Nephron progenitor cell (in vitro differentiated cells): ENCODE measurements at regions not wholly inside any gene's neighbourhood (a gene's known extent, or its start where the extent isn't known, plus 50 kb on each side); places are given as distances from the start of the nearest gene placed in this dataset.

Experiments
- DNase-seq: peaks from one replicate; pipeline ENCODE4 v3.0.0; 2021
- H3K27ac Mint-ChIP-seq: 2 replicates; pipeline ENCODE4 v1.8.0; 2021; ENCODE audit warnings: mild to moderate bottlenecking, moderate library complexity, mixed read lengths
- H3K27me3 Mint-ChIP-seq: 2 replicates; pipeline ENCODE4 v1.8.0; 2021; ENCODE audit warnings: mild to moderate bottlenecking, low read depth, mixed read lengths; ENCODE audit not compliant: poor library complexity
- H3K36me3 Mint-ChIP-seq: 2 replicates; pipeline ENCODE4 v1.8.0; 2021; ENCODE audit warnings: low read depth, mixed read lengths
- H3K4me1 Mint-ChIP-seq: 2 replicates; pipeline ENCODE4 v1.8.0; 2021; ENCODE audit warnings: mixed read lengths
- H3K4me3 Mint-ChIP-seq: 2 replicates; pipeline ENCODE4 v1.8.0; 2021; ENCODE audit warnings: mild to moderate bottlenecking, moderate library complexity, mixed read lengths
- H3K9me3 Mint-ChIP-seq: 2 replicates; pipeline ENCODE4 v1.8.0; 2021; ENCODE audit warnings: mild to moderate bottlenecking, moderate library complexity, mixed read lengths
- CTCF ChIP-seq: fragments of 200-600 bp; sonication (generic); IDR thresholded peaks from 2 replicates; pipeline ENCODE4 v1.5.0; 2021; ENCODE audit warnings: antibody characterized with exemption

- no peak for DNase-seq
- H3K4me3 Mint-ChIP-seq, result no peak overlapping the region
- H3K27me3 Mint-ChIP-seq, result peaks cover 17% of the 10 kb centered on the region
- H3K4me1 Mint-ChIP-seq, result peaks cover 9% of the 10 kb centered on the region
- H3K9me3 Mint-ChIP-seq, result no peaks in the 10 kb centered on the region
- no peaks in the 10 kb centered on the region for H3K36me3 Mint-ChIP-seq
- H3K27ac Mint-ChIP-seq, result no peak overlapping the region
- TF ChIP-seq CTCF, result no peak
Observed at GRCh38 chr17:69719474-69720048, 305.1 kb downstream of the MAP2K6 start.

GRCh38 chr17:69722518-69722917, 308.0 kb downstream of the MAP2K6 start:
- peaks cover 5% of the 10 kb centered on the region for H3K4me1 Mint-ChIP-seq
- no peak overlapping the region for H3K4me3 Mint-ChIP-seq
- H3K9me3 Mint-ChIP-seq, result no peaks in the 10 kb centered on the region
- no peaks in the 10 kb centered on the region for H3K36me3 Mint-ChIP-seq
- H3K27ac Mint-ChIP-seq, result no peak overlapping the region
- peaks cover 15% of the 10 kb centered on the region for H3K27me3 Mint-ChIP-seq
- no peak for DNase-seq
- no peak for TF ChIP-seq CTCF

- H3K27me3 Mint-ChIP-seq, result peaks cover 15% of the 10 kb centered on the region
- no peak overlapping the region for H3K27ac Mint-ChIP-seq
- TF ChIP-seq CTCF, result no peak
- no peak for DNase-seq
- no peaks in the 10 kb centered on the region for H3K9me3 Mint-ChIP-seq
- no peaks in the 10 kb centered on the region for H3K36me3 Mint-ChIP-seq
- peaks cover 5% of the 10 kb centered on the region for H3K4me1 Mint-ChIP-seq
- no peak overlapping the region for H3K4me3 Mint-ChIP-seq
Observed at GRCh38 chr17:69723316-69723715, 308.8 kb downstream of the MAP2K6 start.

GRCh38 chr17:69723741-69724140, 309.2 kb downstream of the MAP2K6 start:
- peaks cover 15% of the 10 kb centered on the region for H3K27me3 Mint-ChIP-seq
- no peak overlapping the region for H3K4me3 Mint-ChIP-seq
- H3K27ac Mint-ChIP-seq, result no peak overlapping the region
- no peaks in the 10 kb centered on the region for H3K9me3 Mint-ChIP-seq
- no peaks in the 10 kb centered on the region for H3K36me3 Mint-ChIP-seq
- peaks cover 5% of the 10 kb centered on the region for H3K4me1 Mint-ChIP-seq
- no peak for TF ChIP-seq CTCF
- no peak for DNase-seq

GRCh38 chr17:69724238-69724637, 309.7 kb downstream of the MAP2K6 start:
- Mint-ChIP-seq H3K27me3 (peaks cover 15% of the 10 kb centered on the region), H3K4me1 (peaks cover 5% of the 10 kb centered on the region), H3K4me3 (no peak overlapping the region), H3K27ac (no peak overlapping the region), H3K36me3 (no peaks in the 10 kb centered on the region), H3K9me3 (no peaks in the 10 kb centered on the region)
- no peak for DNase-seq
- TF ChIP-seq CTCF, result no peak

GRCh38 chr17:69725146-69725545, 310.6 kb downstream of the MAP2K6 start:
- H3K9me3 Mint-ChIP-seq, result no peaks in the 10 kb centered on the region

More at GRCh38 chr17:69725146-69725545, 310.6 kb downstream of the MAP2K6 start:
- H3K4me3 Mint-ChIP-seq, result no peak overlapping the region
- TF ChIP-seq CTCF, result no peak
- no peak overlapping the region for H3K27ac Mint-ChIP-seq
- no peak for DNase-seq
- H3K27me3 Mint-ChIP-seq, result peaks cover 15% of the 10 kb centered on the region
- H3K4me1 Mint-ChIP-seq, result peaks cover 5% of the 10 kb centered on the region
- no peaks in the 10 kb centered on the region for H3K36me3 Mint-ChIP-seq
